ENCODE measurements at regions not wholly inside any gene's neighbourhood (a gene's known extent, or its start where the extent isn't known, plus 50 kb on each side); places are given as distances from the start of the nearest gene placed in this dataset.

DNA sequence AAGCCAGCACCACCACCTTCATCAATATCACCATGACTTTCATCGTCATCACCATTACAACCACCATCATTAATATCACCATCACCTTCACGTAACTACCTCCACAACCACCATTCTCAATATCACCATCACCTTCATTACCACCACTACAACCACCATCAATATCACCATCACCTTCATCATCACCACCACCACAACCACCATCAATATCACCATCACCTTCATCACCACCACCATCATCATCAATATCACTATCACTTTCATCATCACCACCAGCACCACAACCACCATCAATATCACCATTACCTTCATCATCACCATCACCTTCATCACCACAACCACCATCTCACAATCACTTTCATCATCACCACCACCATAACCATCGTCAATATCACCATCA is 225.3 kb upstream of the SULF2 start:
- TF ChIP-seq, protein P1, sequence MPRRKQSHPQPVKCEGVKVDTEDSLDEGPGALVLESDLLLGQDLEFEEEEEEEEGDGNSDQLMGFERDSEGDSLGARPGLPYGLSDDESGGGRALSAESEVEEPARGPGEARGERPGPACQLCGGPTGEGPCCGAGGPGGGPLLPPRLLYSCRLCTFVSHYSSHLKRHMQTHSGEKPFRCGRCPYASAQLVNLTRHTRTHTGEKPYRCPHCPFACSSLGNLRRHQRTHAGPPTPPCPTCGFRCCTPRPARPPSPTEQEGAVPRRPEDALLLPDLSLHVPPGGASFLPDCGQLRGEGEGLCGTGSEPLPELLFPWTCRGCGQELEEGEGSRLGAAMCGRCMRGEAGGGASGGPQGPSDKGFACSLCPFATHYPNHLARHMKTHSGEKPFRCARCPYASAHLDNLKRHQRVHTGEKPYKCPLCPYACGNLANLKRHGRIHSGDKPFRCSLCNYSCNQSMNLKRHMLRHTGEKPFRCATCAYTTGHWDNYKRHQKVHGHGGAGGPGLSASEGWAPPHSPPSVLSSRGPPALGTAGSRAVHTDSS (CRISPR knock-in tag; conservative IDR thresholded peaks at IDR 0.05): no peak
- TF ChIP-seq ZNF274 (CRISPR knock-in tag; IDR thresholded peaks at IDR 0.05) (no peak), PTBP1 (IDR thresholded peaks at IDR 0.05; ENCODE audit: low read depth, low read length, poor library complexity, severe bottlenecking) (no peak), NPAS2 (CRISPR knock-in tag; IDR thresholded peaks at IDR 0.05; ENCODE audit: borderline replicate concordance) (no peak), ZNF253 (CRISPR knock-in tag; IDR thresholded peaks at IDR 0.05; ENCODE audit: borderline replicate concordance) (no peak)
